Gastroesophageal sphincter (tissue), 4 donors: ENCODE measurements at regions not wholly inside any gene's neighbourhood (a gene's known extent, or its start where the extent isn't known, plus 50 kb on each side); places are given as distances from the start of the nearest gene placed in this dataset.

Source experiments
- ATAC-seq: fragments of 150-250 bp; one replicate; pipeline ENCODE4 v1.9.1; 2016; ENCODE audit warnings: mild to moderate bottlenecking, moderate library complexity
- H3K27ac ChIP-seq, 4 donors: fragments of 200-600 bp; sonication (generic) in 3 of 4; 1 replicate in 3 of 4; 2 replicates in 1 of 4; pipeline ENCODE4 v1.5.1; 2016 to 2019
- H3K27me3 ChIP-seq: fragments of 200-600 bp; sonication (generic); one replicate; pipeline ENCODE4 v1.5.1; 2019
- H3K36me3 ChIP-seq, 2 donors: fragments of 200-600 bp; sonication (generic); one replicate each; pipeline ENCODE4 v1.5.1; 2019; ENCODE audit warnings: control low read depth in 1 of 2
- H3K4me1 ChIP-seq, 3 donors: fragments of 200-600 bp; sonication (generic); 1 replicate in 2 of 3; 2 replicates in 1 of 3; pipeline ENCODE4 v1.5.1; 2016 to 2019; ENCODE audit warnings: control low read depth in 2 of 3
- H3K4me3 ChIP-seq, 2 donors: fragments of 200-600 bp; sonication (generic); one replicate each; pipeline ENCODE4 v1.5.1; 2019; ENCODE audit warnings: mild to moderate bottlenecking in 1 of 2, moderate library complexity in 1 of 2
- H3K9me3 ChIP-seq, 3 donors: fragments of 200-600 bp; sonication (generic); one replicate each; pipeline ENCODE4 v1.5.1; 2017 to 2019; ENCODE audit warnings: control low read depth in 2 of 3
- CTCF ChIP-seq, 4 experiments: fragments of 200-600 bp in 2 of 4; fragments of 450-650 bp in 2 of 4; sonication (generic) in 1 of 4; IDR thresholded peaks; one replicate each; pipeline ENCODE4 v1.5.1; 2017 to 2019; ENCODE audit warnings: antibody characterized with exemption in 4 of 4, mild to moderate bottlenecking in 2 of 4, moderate library complexity in 2 of 4
- EP300 ChIP-seq: sonication (generic); formaldehyde crosslinking; IDR thresholded peaks from one replicate; pipeline ENCODE4 v1.6.1; 2017; ENCODE audit warnings: antibody characterized with exemption, mild to moderate bottlenecking
- POLR2A ChIP-seq, 2 donors: fragments of 450-650 bp; IDR thresholded peaks; one replicate each; pipeline ENCODE4 v1.6.1; 2017; ENCODE audit warnings: antibody characterized with exemption in 2 of 2, mild to moderate bottlenecking in 2 of 2, moderate library complexity in 1 of 2
- POLR2AphosphoS5 ChIP-seq: sonication (generic); formaldehyde crosslinking; IDR thresholded peaks from one replicate; pipeline ENCODE4 v1.6.1; 2017; ENCODE audit warnings: antibody characterized with exemption
- WGBS, 2 donors: methylation state at CpG; one replicate each; pipeline ENCODE4 v1.1.5; 2018; ENCODE audit warnings: low coverage in 1 of 2; 5-methylcytosine and 5-hydroxymethylcytosine counted together

GRCh38 chr1:96922181-96922580 lies 200.6 kb downstream of the PTBP2 start:
- Histone ChIP-seq H3K27me3 (no peaks in the 10 kb centered on the region), H3K4me1 (peaks cover 0 to 8% (median 0%) of the 10 kb centered on the region in 3 donors), H3K4me3 (no peak overlapping the region), H3K9me3 (peaks cover 0 to 33% (median 0%) of the 10 kb centered on the region in 3 donors), H3K27ac (no peak overlapping the region), H3K36me3 (no peaks in the 10 kb centered on the region)
- ATAC-seq = no peak
- 100% methylated on average over 1 of the region's 1 CpG; no CpG with 5 or more reads in 1 of the 2 donors for WGBS, 2 donors
- TF ChIP-seq POLR2A (IDR thresholded peaks at IDR 0.05) = no peak
- no peak for TF ChIP-seq POLR2AphosphoS5
- TF ChIP-seq EP300 = no peak
- TF ChIP-seq CTCF (IDR thresholded peaks at IDR 0.05) = no peak

- peaks cover 0 to 33% (median 0%) of the 10 kb centered on the region in 3 donors for H3K9me3 ChIP-seq
- no peak for TF ChIP-seq POLR2AphosphoS5
- no peak for TF ChIP-seq EP300
- TF ChIP-seq CTCF (IDR thresholded peaks at IDR 0.05) = no peak
- no peak for TF ChIP-seq POLR2A (IDR thresholded peaks at IDR 0.05)
- 56 to 57% methylated on average over 1 of the region's 1 CpG for WGBS, 2 donors
- ATAC-seq = no peak
- H3K4me3 ChIP-seq = no peak overlapping the region
- H3K36me3 ChIP-seq = no peaks in the 10 kb centered on the region
- H3K27me3 ChIP-seq = no peaks in the 10 kb centered on the region
- no peaks in the 10 kb centered on the region for H3K4me1 ChIP-seq
- H3K27ac ChIP-seq = no peak overlapping the region
These were observed 202.2 kb downstream of the PTBP2 start for GRCh38 chr1:96923753-96924152.

DNA sequence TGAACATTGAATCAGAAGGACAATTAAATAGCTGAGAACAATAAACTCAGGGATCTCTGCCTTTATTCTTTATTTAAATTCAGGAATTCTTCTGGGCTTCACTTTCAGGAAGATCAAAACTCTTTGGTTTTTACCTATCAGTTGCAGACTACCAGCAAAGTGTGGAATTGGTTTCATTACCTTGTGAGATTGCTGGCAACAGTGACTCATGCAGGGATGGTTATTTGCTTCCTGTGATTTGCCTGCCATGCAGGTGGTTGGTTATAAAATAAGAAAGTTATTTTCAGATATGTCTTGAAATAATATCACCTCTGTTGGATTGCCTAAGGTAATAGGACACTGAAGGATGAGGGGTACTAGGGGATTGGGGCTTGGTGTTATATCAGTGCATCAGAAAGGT lies 204.6 kb downstream of the PTBP2 start:
- Histone ChIP-seq H3K27ac (no peak overlapping the region), H3K4me1 (peaks cover 0 to 3% (median 0%) of the 10 kb centered on the region in 3 donors), H3K36me3 (no peaks in the 10 kb centered on the region), H3K4me3 (no peak overlapping the region), H3K9me3 (peaks cover 0 to 33% (median 0%) of the 10 kb centered on the region in 3 donors), H3K27me3 (no peaks in the 10 kb centered on the region)
- no peak for TF ChIP-seq POLR2AphosphoS5
- TF ChIP-seq POLR2A (IDR thresholded peaks at IDR 0.05) = no peak
- TF ChIP-seq CTCF (IDR thresholded peaks at IDR 0.05) = no peak
- TF ChIP-seq EP300 = no peak
- ATAC-seq = no peak

DNA sequence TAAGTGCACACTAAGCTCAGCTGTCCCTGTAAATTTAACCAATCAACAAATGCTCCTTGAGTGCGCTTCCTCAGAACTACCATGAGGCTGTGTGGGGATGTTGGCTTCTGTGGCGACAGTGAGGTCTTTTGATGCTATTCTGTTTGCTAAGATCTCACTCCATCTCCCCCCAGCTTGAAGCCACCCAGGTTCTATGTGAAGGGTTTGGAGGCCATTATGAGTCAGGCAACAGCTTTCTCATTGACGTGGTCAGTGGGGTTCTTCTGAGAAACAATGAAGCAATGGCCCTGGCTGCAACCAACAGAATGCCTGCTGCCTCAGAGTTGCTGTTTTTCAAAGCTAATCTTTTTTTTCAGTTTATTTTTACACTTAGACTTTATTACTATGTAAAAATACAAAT lies 205.5 kb downstream of the PTBP2 start:
- Histone ChIP-seq H3K27me3 (no peaks in the 10 kb centered on the region), H3K4me1 (peaks cover 0 to 7% (median 0%) of the 10 kb centered on the region in 3 donors), H3K36me3 (no peaks in the 10 kb centered on the region), H3K9me3 (peaks cover 0 to 33% (median 0%) of the 10 kb centered on the region in 3 donors), H3K4me3 (no peak overlapping the region), H3K27ac (no peak overlapping the region)
- no peak for TF ChIP-seq CTCF (IDR thresholded peaks at IDR 0.05)
- TF ChIP-seq POLR2A (IDR thresholded peaks at IDR 0.05) = no peak
- TF ChIP-seq EP300 = no peak
- TF ChIP-seq POLR2AphosphoS5 = no peak
- 95 to 96% methylated on average over 3 of the region's 3 CpGs for WGBS, 2 donors
- no peak for ATAC-seq

DNA sequence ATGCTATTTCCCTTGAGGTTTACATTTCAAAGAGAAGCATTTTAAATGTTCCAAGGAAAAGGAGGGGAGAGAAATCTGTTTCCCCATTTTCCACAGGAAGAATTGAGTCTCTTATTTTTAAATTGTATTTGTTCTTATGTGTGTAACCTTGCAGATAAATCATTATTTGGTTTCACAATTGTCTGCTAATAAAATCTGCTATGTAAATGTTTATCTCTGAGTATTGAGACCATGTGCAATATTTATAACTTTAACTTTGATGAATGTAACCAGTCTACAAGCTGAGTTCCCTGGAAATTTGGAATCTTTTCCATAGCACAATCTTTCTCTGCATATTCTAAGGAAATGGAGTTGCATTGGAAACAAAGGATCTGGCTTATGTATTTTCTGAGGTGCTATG lies 209.6 kb downstream of the PTBP2 start:
- Histone ChIP-seq H3K27me3 (no peaks in the 10 kb centered on the region), H3K27ac (no peak overlapping the region), H3K4me1 (peaks cover 0 to 21% (median 0%) of the 10 kb centered on the region in 3 donors), H3K4me3 (no peak overlapping the region), H3K9me3 (no peaks in the 10 kb centered on the region), H3K36me3 (no peaks in the 10 kb centered on the region)
- TF ChIP-seq EP300 = no peak
- no peak for TF ChIP-seq CTCF (IDR thresholded peaks at IDR 0.05)
- no peak for ATAC-seq
